ENCODE measurements at regions not wholly inside any gene's neighbourhood (a gene's known extent, or its start where the extent isn't known, plus 50 kb on each side); places are given as distances from the start of the nearest gene placed in this dataset.

GRCh38 chr1:219783605-219784235, 144.6 kb downstream of the SLC30A10 start:
- Histone ChIP-seq H3K9ac (ENCODE audit: insufficient read length, low read depth) (no peak overlapping the region), H3K27me3 (ENCODE audit: insufficient read depth, insufficient read length) (no peaks in the 10 kb centered on the region), H3K4me3 (ENCODE audit: insufficient read length, low read depth) (no peak overlapping the region), H3K9me3 (ENCODE audit: insufficient read depth, low read length) (0 out of 2 replicates have a peak, but pooled peaks cover 4% of the 10 kb centered on the region), H3K36me3 (ENCODE audit: insufficient read depth, insufficient read length, low read length) (no peaks in the 10 kb centered on the region), H3K4me1 (ENCODE audit: insufficient read depth, insufficient read length) (no peaks in the 10 kb centered on the region)
- no peak for DNase-seq (ENCODE audit: low read depth, low spot score)
- TF ChIP-seq ZNF274 (IDR thresholded peaks at IDR 0.05; ENCODE audit: low read depth, low read length) (no peak), YY1 (IDR thresholded peaks at IDR 0.05; ENCODE audit: insufficient read depth, insufficient read length) (no peak), SUZ12 (IDR thresholded peaks at IDR 0.05; ENCODE audit: extremely low read depth, insufficient read depth, insufficient read length) (no peak)

- no peak for DNase-seq (ENCODE audit: low read depth, low spot score)
- H3K36me3 ChIP-seq (ENCODE audit: insufficient read depth, insufficient read length, low read length) = no peaks in the 10 kb centered on the region
- H3K4me1 ChIP-seq (ENCODE audit: insufficient read depth, insufficient read length) = no peaks in the 10 kb centered on the region
- H3K4me3 ChIP-seq (ENCODE audit: insufficient read length, low read depth) = no peak overlapping the region
- H3K9ac ChIP-seq (ENCODE audit: insufficient read length, low read depth) = no peak overlapping the region
- H3K27me3 ChIP-seq (ENCODE audit: insufficient read depth, insufficient read length) = no peaks in the 10 kb centered on the region
- TF ChIP-seq YY1 (IDR thresholded peaks at IDR 0.05; ENCODE audit: insufficient read depth, insufficient read length) (no peak), SUZ12 (IDR thresholded peaks at IDR 0.05; ENCODE audit: extremely low read depth, insufficient read depth, insufficient read length) (no peak), ZNF274 (IDR thresholded peaks at IDR 0.05; ENCODE audit: low read depth, low read length) (no peak)
- H3K9me3 ChIP-seq (ENCODE audit: insufficient read depth, low read length) = no peaks in the 10 kb centered on the region
Observed at GRCh38 chr1:219782929-219783328, 145.4 kb downstream of the SLC30A10 start.

- DNase-seq (ENCODE audit: low read depth, low spot score) = no peak
- Histone ChIP-seq H3K36me3 (ENCODE audit: insufficient read depth, insufficient read length, low read length) (no peaks in the 10 kb centered on the region), H3K4me3 (ENCODE audit: insufficient read length, low read depth) (no peak overlapping the region), H3K27me3 (ENCODE audit: insufficient read depth, insufficient read length) (no peaks in the 10 kb centered on the region), H3K9me3 (ENCODE audit: insufficient read depth, low read length) (no peaks in the 10 kb centered on the region), H3K9ac (ENCODE audit: insufficient read length, low read depth) (no peak overlapping the region), H3K4me1 (ENCODE audit: insufficient read depth, insufficient read length) (no peaks in the 10 kb centered on the region)
- TF ChIP-seq YY1 (IDR thresholded peaks at IDR 0.05; ENCODE audit: insufficient read depth, insufficient read length) (no peak), ZNF274 (IDR thresholded peaks at IDR 0.05; ENCODE audit: low read depth, low read length) (no peak), SUZ12 (IDR thresholded peaks at IDR 0.05; ENCODE audit: extremely low read depth, insufficient read depth, insufficient read length) (no peak)
Observed at GRCh38 chr1:219782311-219782710, 146.0 kb downstream of the SLC30A10 start.

- H3K36me3 ChIP-seq (ENCODE audit: insufficient read depth, insufficient read length, low read length) = no peaks in the 10 kb centered on the region
- no peaks in the 10 kb centered on the region for H3K27me3 ChIP-seq (ENCODE audit: insufficient read depth, insufficient read length)
- no peak overlapping the region for H3K9ac ChIP-seq (ENCODE audit: insufficient read length, low read depth)
- TF ChIP-seq SUZ12 (IDR thresholded peaks at IDR 0.05; ENCODE audit: extremely low read depth, insufficient read depth, insufficient read length) (no peak), ZNF274 (IDR thresholded peaks at IDR 0.05; ENCODE audit: low read depth, low read length) (no peak), YY1 (IDR thresholded peaks at IDR 0.05; ENCODE audit: insufficient read depth, insufficient read length) (no peak)
- no peak overlapping the region for H3K4me3 ChIP-seq (ENCODE audit: insufficient read length, low read depth)
- no peaks in the 10 kb centered on the region for H3K9me3 ChIP-seq (ENCODE audit: insufficient read depth, low read length)
- no peaks in the 10 kb centered on the region for H3K4me1 ChIP-seq (ENCODE audit: insufficient read depth, insufficient read length)
- DNase-seq (ENCODE audit: low read depth, low spot score) = no peak
Observed at GRCh38 chr1:219781491-219781890, 146.9 kb downstream of the SLC30A10 start.

GRCh38 chr1:219778793-219779369, 149.5 kb downstream of the SLC30A10 start:
- Histone ChIP-seq H3K4me1 (ENCODE audit: insufficient read depth, insufficient read length) (no peaks in the 10 kb centered on the region), H3K9ac (ENCODE audit: insufficient read length, low read depth) (no peak overlapping the region), H3K27me3 (ENCODE audit: insufficient read depth, insufficient read length) (no peaks in the 10 kb centered on the region), H3K36me3 (ENCODE audit: insufficient read depth, insufficient read length, low read length) (no peaks in the 10 kb centered on the region), H3K4me3 (ENCODE audit: insufficient read length, low read depth) (no peak overlapping the region), H3K9me3 (ENCODE audit: insufficient read depth, low read length) (no peaks in the 10 kb centered on the region)
- TF ChIP-seq YY1 (IDR thresholded peaks at IDR 0.05; ENCODE audit: insufficient read depth, insufficient read length) (no peak), SUZ12 (IDR thresholded peaks at IDR 0.05; ENCODE audit: extremely low read depth, insufficient read depth, insufficient read length) (no peak), ZNF274 (IDR thresholded peaks at IDR 0.05; ENCODE audit: low read depth, low read length) (no peak)
- no peak for DNase-seq (ENCODE audit: low read depth, low spot score)

GRCh38 chr1:219778110-219778509, 150.2 kb downstream of the SLC30A10 start:
- no peak overlapping the region for H3K4me3 ChIP-seq (ENCODE audit: insufficient read length, low read depth)
- H3K36me3 ChIP-seq (ENCODE audit: insufficient read depth, insufficient read length, low read length) = no peaks in the 10 kb centered on the region
- TF ChIP-seq YY1 (IDR thresholded peaks at IDR 0.05; ENCODE audit: insufficient read depth, insufficient read length) = no peak
- DNase-seq (ENCODE audit: low read depth, low spot score) = no peak
- no peak overlapping the region for H3K9ac ChIP-seq (ENCODE audit: insufficient read length, low read depth)
- no peaks in the 10 kb centered on the region for H3K4me1 ChIP-seq (ENCODE audit: insufficient read depth, insufficient read length)
- no peaks in the 10 kb centered on the region for H3K9me3 ChIP-seq (ENCODE audit: insufficient read depth, low read length)
- no peaks in the 10 kb centered on the region for H3K27me3 ChIP-seq (ENCODE audit: insufficient read depth, insufficient read length)

- TF ChIP-seq ZNF274 (IDR thresholded peaks at IDR 0.05; ENCODE audit: low read depth, low read length) (no peak), YY1 (IDR thresholded peaks at IDR 0.05; ENCODE audit: insufficient read depth, insufficient read length) (no peak), SUZ12 (IDR thresholded peaks at IDR 0.05; ENCODE audit: extremely low read depth, insufficient read depth, insufficient read length) (no peak)
Observed at GRCh38 chr1:219774386-219774785, 154.0 kb downstream of the SLC30A10 start.

More at GRCh38 chr1:219774386-219774785, 154.0 kb downstream of the SLC30A10 start:
- Histone ChIP-seq H3K9me3 (ENCODE audit: insufficient read depth, low read length) (no peaks in the 10 kb centered on the region), H3K27me3 (ENCODE audit: insufficient read depth, insufficient read length) (no peaks in the 10 kb centered on the region), H3K36me3 (ENCODE audit: insufficient read depth, insufficient read length, low read length) (no peaks in the 10 kb centered on the region), H3K4me3 (ENCODE audit: insufficient read length, low read depth) (no peak overlapping the region), H3K4me1 (ENCODE audit: insufficient read depth, insufficient read length) (peaks cover 3% of the 10 kb centered on the region), H3K9ac (ENCODE audit: insufficient read length, low read depth) (no peak overlapping the region)
- DNase-seq (ENCODE audit: low read depth, low spot score) = no peak
